AG09319 (cell line): ENCODE measurements at regions not wholly inside any gene's neighbourhood (a gene's known extent, or its start where the extent isn't known, plus 50 kb on each side); places are given as distances from the start of the nearest gene placed in this dataset.

Experiments used
- DNase-seq: peaks from one replicate; pipeline ENCODE4 v3.0.0-alpha.2; 2010; ENCODE audit warnings: low read depth; ENCODE audit errors: extremely low read depth
- TF ChIP-seq, protein P1 (sequence below): IDR thresholded peaks from 2 replicates; pipeline ENCODE4 v1.5.1; 2011; ENCODE audit warnings: low read depth, mild to moderate bottlenecking, inconsistent platforms, low read length, moderate library complexity

DNA sequence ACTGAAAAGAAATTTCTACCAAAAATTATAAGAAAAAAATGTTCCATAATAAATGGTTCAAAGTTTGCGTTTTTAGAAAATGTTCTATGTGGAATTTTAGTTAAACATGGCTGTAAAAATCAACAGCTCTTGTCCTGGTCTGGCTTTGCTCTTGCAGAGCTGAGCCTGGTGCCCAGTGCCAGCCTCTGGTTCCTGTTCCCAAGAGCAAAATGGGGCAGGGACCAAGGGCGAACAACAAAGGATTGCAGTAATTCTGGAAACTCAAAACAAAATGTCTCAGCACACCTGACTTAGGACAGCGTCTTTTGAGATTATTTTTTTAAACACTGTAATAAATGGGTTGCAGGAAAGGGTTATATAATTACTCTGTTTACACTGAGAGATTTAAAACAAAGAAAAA is 174.7 kb downstream of the ANAPC1 start:
- TF ChIP-seq, protein P1, sequence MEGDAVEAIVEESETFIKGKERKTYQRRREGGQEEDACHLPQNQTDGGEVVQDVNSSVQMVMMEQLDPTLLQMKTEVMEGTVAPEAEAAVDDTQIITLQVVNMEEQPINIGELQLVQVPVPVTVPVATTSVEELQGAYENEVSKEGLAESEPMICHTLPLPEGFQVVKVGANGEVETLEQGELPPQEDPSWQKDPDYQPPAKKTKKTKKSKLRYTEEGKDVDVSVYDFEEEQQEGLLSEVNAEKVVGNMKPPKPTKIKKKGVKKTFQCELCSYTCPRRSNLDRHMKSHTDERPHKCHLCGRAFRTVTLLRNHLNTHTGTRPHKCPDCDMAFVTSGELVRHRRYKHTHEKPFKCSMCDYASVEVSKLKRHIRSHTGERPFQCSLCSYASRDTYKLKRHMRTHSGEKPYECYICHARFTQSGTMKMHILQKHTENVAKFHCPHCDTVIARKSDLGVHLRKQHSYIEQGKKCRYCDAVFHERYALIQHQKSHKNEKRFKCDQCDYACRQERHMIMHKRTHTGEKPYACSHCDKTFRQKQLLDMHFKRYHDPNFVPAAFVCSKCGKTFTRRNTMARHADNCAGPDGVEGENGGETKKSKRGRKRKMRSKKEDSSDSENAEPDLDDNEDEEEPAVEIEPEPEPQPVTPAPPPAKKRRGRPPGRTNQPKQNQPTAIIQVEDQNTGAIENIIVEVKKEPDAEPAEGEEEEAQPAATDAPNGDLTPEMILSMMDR, result no peak
- DNase-seq, result no peak

DNA sequence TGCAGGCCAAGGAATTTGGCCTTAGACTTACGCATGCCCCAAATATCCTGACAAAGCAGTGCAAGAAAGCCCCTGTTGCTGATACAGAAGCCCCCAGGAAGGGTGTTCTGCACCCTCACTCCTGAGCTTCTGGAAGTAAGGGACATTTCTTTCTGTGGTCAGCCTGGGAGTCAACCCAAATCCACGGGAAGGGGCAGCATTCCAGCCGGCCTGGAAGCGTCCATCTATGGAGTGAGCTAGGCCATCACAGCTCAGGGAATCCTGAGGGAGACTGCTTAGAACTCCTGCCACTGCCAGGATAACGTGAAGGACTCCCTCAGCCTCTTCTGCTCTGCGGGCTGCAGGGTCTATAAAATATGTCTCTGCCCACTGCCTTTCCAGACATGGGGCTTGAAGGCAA is 173.9 kb downstream of the ANAPC1 start:
- no peak for DNase-seq
- TF ChIP-seq, protein P1, result no peak

DNA sequence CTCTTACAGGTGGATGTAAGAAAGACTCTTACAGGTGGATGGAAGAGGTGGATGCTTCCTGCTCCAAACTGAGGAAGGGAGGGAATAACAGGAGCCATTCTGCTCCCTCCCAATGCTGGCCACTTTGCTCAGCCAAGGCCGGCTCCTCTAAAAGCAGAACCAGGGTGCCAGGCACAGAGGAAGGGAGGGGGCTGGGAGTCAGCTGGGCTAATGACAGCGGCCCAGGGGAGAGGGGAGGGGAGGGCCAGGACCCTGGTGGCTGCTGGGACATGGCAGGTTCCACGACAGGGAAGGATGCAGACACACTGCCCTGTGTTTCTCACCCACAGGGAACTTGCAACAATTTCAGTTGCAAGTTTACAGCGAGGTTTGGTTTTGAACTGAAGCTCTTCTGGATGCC is 173.4 kb downstream of the ANAPC1 start:
- no peak for DNase-seq
- TF ChIP-seq, protein P1, result no peak

DNA sequence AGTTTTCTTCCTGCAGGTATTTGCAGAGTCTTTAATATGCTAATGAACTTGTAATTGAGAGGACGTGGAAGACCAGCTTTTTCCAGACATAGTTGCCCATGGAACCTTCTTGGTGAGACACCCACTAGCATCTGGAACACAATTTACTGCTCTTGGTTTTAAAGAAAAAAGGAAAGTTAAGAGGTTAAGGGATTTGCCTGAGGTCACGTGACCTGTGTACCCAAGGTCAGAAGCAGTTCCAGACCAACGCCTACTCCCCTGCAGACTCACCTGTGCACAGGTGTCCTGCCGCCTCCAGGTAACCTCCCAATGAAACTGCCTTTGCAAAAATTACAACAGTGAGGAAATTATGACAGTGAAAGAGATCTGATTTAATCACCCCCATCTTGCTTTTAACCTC is 172.7 kb downstream of the ANAPC1 start:
- TF ChIP-seq, protein P1, result no peak

DNA sequence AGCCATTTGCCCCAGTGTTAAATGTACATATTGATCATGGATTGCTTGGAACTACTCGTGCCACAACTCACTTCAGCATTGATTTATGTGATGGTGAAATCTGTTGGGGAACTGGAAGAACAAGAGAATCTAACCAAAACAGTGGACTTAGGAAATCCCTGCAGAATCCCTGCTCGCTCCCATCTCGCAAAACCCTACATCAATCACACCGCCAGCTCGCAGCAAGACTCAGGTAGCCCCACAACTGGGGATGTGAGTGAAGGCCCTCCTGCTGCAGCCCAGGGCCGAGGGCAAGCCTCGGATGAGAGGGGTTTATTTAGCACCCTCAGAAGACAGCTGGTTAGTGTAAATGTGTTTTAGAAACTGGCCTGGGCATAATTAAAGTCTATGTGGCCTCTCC is 171.6 kb downstream of the ANAPC1 start:
- no peak for DNase-seq
- TF ChIP-seq, protein P1, result no peak

More for the DNA sequence above, 172.7 kb downstream of the ANAPC1 start:
- no peak for DNase-seq

DNA sequence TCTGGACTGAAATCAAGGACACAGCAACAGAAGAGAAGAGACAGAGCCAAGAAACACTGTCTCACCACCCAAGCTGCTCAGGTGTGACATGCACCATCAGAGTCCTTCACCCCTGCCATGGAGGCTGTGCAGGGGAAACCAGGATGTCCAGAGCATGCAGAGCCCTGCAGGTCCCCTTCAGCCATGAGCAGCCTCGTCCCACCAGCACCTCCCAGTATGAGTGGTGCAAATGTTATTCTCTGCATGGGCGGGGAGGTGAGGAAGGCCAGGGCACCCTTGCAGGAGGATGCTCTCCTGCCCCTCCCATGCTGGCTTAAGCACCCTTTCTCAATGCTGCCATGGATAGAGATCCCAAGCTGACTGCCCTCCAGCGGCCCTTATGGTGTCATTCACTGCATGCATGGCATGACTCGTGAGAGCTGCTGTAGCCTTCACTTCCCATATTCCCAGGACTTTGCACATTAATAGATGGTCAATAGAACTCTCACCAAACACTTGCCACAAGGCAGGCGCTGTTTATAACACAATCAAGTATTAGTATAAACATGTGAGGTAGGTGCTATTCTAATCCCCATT is 171.0 kb downstream of the ANAPC1 start:
- no peak for DNase-seq
- TF ChIP-seq, protein P1, result no peak

DNA sequence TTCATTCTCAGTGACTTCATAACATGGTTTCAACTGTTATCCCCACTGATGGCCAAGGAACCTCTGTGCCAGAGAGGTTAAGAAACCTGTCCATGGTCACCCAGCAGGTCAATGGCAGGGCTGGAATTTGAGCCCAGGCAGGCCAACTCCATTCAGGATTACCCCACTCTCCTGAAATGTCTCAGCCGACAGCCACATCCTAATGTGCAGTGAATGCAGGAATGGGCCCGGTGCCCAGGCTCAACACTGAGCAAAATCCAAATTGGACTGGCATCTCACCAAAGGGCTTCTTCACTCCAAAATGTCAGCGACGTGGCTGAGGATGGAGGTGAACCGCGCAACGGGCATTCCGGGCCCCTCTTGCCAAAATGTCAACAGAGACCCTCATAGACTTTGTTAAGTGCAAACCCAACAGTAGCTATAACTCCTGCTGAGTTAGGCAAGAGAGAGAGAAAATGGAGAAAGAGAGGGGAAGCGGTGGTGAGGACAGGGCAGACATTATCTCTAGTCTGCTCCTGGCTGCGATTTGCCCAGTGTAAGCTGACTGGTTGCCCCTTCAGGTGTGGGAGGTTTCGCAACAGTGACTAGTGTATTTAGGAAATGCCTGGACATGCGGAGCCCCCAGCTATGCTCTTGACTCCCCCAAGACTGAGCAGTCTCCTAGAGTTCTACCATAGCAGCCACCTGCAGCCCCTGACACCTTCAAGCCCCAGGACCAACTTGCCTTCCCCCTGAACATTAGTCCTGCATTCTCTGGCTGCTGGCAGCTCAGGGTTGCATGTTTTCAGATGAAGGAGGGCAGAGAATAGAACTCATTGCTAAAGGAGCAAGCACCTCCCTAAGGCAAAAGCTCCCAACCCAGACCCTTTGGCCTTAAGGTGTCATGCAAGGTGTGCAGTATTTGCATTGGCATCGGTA is 167.7 kb downstream of the ANAPC1 start:
- TF ChIP-seq, protein P1, result no peak
- DNase-seq, result no peak
